RKO (cell line): ENCODE measurements at regions not wholly inside any gene's neighbourhood (a gene's known extent, or its start where the extent isn't known, plus 50 kb on each side); places are given as distances from the start of the nearest gene placed in this dataset.
"Not testable (repeated sequence)": the region's sequence is repeated elsewhere in the genome, so short reads cannot be mapped to it uniquely, and the experiment has no call there.

Experiments used
- DNase-seq: peaks from one replicate; pipeline ENCODE4 v3.0.0-alpha.2; 2016; ENCODE audit warnings: low spot score

GRCh38 chr14:81751198-81751597, 217.5 kb upstream of the SEL1L start:
- no peak for DNase-seq

GRCh38 chr14:81759541-81759940, 225.9 kb upstream of the SEL1L start:
- DNase-seq = no peak

DNA sequence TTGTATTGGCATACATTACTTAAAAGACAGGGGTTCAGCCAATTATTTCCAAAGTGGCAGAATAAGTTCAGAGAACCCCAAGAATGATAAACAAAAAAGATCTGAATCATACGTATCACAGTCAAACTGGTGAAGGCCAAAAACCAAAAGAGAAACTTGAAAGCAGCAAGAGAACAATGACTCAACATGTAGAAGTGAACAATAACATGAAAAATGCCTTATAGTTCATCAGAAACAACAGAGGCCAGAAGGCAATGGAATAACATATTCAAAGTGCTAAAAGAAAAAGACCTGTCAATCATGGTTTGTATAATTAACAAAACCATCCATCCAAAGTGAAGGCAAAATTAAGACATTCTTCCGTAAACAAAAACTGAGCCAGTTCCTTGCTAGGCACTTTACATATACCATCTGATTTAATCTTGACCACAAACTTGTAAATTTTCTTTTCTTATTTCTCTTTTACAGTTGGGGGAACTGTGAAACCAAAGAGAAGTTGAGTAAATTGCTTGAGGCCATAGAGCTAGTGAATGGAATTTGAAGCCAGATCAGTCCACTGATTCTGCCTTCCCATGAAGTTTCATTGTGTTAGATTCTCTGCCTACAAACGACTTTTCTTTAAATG, 232.1 kb upstream of the SEL1L start:
- DNase-seq = no peak

GRCh38 chr14:81766321-81766915, 232.8 kb upstream of the SEL1L start:
- no peak for DNase-seq

DNA sequence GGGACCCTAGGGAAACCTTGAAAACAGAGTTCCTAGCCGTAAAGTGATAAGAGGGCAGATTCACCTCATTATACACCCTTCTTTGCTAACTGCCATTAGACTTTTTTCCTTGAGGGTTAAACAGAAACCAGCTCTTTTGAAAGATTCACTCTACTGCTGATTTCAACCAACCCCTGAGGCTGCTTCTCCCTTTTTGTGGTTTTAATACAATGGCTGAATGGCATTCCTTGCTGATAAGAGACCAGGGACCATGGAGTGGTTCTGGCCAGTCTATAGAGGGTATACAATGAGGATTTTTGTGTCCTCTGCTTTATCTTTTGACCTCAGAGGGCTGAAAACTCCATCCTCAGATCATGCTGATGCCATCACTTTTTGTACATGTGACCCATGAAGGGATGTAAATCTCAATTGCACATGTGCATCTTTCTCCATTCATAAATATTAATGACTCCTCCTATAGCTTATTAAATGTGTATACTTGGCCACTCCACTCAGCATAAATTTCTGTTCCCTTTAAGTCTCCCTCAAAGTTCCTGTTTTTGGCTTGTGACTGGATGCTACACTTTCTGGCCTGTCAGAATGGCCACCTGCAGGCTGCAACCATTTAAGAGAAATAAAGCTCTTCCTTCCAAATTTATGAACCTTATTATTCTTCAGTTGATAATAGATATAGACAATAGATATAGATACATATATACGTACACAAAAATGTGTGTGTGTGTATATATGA, 233.8 kb upstream of the SEL1L start:
- no peak for DNase-seq

DNA sequence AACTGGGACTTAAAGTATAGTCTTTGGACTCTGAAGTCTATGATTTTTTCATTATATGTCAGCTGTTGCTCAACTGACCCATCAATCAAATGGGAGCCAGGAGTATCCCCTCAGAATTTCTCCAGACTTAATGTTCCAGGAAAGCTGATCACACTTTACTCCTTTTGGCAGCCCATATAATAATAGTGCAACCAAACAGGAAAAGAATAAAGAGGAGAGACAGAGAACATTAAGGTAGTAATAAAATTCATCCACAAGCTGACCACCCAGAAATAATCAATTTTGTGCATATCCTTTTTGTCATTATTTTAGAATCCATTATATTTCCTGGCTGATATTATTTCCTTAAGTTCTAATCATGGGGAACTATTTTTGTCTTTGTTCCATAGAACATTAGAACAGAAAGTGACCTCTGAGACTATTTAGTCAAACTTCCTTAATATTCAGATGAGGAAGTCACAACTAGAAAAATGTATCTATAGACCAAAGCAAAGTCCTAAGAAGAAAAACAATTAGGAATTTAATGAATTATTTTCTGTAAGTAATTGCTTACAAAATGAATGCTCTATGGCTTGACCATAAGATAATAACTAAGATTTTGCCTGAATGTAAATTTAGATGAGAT, 238.1 kb upstream of the SEL1L start:
- no peak for DNase-seq

GRCh38 chr14:81772381-81772780, 238.7 kb upstream of the SEL1L start:
- no peak for DNase-seq

- DNase-seq = no peak
These were observed 242.9 kb upstream of the SEL1L start for GRCh38 chr14:81776531-81776930.

- not testable (repeated sequence) for DNase-seq
These were observed 248.1 kb upstream of the SEL1L start for GRCh38 chr14:81781798-81782197.

DNA sequence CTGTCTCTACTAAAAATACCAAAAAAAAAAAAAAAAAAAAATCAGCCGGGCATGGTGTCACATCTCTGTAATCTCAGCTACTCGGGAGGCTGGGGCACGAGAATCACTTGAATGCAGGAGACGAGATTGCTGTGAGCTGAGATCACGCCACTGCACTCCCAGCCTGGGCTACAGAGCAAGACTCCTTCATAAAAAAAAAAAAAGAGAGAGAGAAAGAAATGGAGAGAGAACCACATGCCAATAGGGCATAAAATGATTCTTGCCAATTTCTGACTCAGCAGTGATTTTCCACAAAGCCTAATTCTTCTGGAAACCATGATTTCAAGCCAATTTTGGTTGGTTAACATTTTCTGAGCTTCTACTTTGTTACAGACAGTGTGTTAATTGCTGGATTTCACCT, 250.4 kb upstream of the SEL1L start:
- DNase-seq = no peak

DNA sequence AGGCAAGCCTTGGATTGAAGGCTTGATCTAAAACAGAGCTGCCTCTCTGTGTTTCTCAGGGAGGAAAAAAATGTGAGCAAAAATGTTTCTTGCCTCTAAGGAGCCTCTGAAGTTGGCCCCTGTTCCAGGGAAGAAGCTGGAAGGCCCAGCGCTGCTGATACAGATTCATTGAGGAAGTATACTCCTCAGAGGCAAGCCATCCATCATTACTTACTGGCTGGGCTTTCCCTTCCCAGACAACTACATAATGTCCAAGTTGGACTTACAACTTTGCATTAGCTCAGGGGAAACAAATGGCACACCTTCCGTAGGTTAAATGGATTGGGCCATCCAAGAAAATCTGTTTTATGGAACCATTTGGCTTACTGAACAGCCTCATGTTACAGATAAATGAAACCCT, 263.7 kb upstream of the SEL1L start:
- DNase-seq = no peak

DNA sequence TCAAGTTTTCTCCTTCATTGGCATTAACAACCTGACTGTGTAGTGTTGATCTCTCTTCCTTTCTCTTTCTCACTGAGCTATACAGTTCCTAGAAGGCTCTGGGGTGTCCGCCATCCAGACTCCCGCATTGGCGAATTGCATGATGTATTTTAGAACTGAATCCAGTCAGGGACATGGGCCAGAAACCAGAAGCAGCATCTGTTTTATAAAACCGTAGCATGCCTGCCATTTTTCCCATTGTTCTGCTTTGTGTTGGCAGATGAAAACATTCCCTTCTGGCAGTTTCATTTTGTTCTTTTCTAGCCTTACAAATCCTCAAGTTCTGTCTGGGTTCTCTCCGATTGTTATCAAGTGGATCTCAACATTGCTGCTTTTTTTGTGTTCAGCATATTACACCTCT, 268.3 kb upstream of the SEL1L start:
- no peak for DNase-seq

GRCh38 chr14:81802341-81802740, 268.7 kb upstream of the SEL1L start:
- no peak for DNase-seq

- DNase-seq = no peak
These were observed 272.1 kb upstream of the SEL1L start for GRCh38 chr14:81805785-81806184.

- no peak for DNase-seq
These were observed 278.1 kb upstream of the SEL1L start for GRCh38 chr14:81811705-81812269.

DNA sequence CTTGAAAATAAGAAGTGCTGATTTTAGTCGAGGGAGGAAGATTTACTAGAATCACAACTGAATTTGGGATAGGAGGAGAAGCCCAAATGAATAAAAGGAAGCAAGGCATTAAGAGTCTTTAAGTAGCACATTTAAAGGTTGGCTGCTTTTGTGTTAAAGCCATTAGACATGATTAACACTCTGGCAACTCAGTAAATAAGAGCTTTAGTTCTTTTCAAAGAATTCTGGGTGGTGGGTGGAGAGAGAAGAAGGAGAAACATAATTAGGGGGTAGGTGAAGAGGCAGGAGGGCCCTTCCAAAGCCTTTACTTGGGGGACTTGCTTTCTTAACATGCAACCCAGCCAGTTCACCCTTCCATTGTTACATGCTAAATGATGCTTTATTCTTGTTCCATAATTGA, 284.6 kb upstream of the SEL1L start:
- no peak for DNase-seq

DNA sequence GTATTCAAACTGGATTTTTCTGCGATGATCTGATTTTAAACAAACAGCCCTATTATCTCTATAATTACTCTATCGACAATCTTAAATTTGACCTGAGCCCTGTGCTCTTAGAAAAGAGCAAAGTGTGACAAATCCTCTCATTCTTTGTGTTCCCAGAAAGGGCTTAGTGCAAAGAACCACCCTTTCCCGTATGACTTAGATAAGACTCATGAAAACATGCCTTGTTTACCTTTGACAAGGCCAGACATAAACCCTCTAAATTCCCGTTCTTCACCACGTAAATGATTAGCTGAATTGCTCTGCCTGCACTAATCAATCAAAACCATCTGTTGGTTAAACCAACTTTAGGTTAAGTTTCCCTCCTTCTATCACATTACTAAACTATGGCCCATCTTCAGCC, 285.7 kb upstream of the SEL1L start:
- no peak for DNase-seq

GRCh38 chr14:81819910-81820309, 286.3 kb upstream of the SEL1L start:
- DNase-seq = no peak

- DNase-seq = no peak
These were observed 292.4 kb upstream of the SEL1L start for GRCh38 chr14:81826081-81826480.

GRCh38 chr14:81829447-81829846, 295.8 kb upstream of the SEL1L start:
- DNase-seq = no peak

DNA sequence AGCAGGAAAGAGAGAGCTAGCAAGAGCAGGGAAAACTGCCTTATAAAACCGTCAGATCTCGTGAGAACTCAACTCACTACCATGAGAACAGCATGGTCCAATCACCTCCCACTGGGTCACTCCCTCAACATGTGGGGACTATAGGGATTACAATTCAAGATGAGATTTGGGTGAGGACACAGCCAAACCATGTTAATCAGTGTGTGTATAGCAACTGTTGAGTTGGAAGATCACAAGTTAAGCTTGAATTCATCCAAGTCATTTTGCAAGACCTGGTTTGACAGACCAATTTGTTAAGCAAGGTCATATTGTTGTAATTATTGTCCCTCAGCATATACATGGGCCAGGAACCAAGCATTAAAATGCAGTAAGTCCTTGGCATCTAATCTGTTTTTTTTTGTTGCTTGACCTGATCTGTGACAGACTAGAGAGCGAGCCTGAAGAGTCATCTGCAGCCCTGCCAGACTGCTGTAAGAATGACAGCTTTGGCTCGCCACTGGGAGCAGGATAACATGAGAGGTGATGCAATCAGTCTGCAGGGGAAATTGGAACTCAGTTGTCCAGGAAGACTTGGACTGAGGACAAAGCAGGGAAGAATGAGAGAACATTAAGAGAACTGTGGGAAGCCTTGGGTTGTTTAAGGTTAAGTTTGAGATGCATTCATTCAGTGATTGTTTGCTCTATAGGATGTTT, 297.6 kb upstream of the SEL1L start:
- DNase-seq = no peak

- no peak for DNase-seq
These were observed 300.7 kb upstream of the SEL1L start for GRCh38 chr14:81834308-81834707.
